GM13976 (cell line): ENCODE measurements at regions not wholly inside any gene's neighbourhood (a gene's known extent, or its start where the extent isn't known, plus 50 kb on each side); places are given as distances from the start of the nearest gene placed in this dataset.

Source experiments
- DNase-seq: peaks from one replicate; pipeline ENCODE4 v3.0.0; 2012; ENCODE audit warnings: low spot score
- CTCF ChIP-seq: IDR thresholded peaks from 2 replicates; pipeline ENCODE4 v1.5.1; 2012; ENCODE audit warnings: borderline replicate concordance, mild to moderate bottlenecking; ENCODE audit not compliant: insufficient read depth; ENCODE audit errors: extremely low read depth, missing control alignments, control extremely low read depth
- in situ Hi-C: fragments of 300-500 bp; cut with MboI; formaldehyde crosslinking; loops from one replicate; pipeline ENCODE4 v1.12.0; 2022; ENCODE audit warnings: low sequenced_read_pairs, mixed read lengths, inconsistent platforms; ENCODE audit not compliant: unreplicated experiment

GRCh38 chr5:167929841-167930240 is 361.6 kb upstream of the WWC1 start:
- in situ Hi-C loops, result no loop called here
- TF ChIP-seq CTCF, result no peak

GRCh38 chr5:167934551-167934971 is 356.9 kb upstream of the WWC1 start:
- in situ Hi-C loops, result no loop called here
- TF ChIP-seq CTCF, result no peak
- no peak for DNase-seq

More at GRCh38 chr5:167929841-167930240, 361.6 kb upstream of the WWC1 start:
- DNase-seq, result no peak

- DNase-seq, result no peak
- TF ChIP-seq CTCF, result no peak
- in situ Hi-C loops, result no loop called here
Measured at GRCh38 chr5:167936022-167936421, 355.4 kb upstream of the WWC1 start.

- no peak for TF ChIP-seq CTCF
- no peak for DNase-seq
- in situ Hi-C loops, result no loop called here
Measured at GRCh38 chr5:167936944-167937634, 354.4 kb upstream of the WWC1 start.

GRCh38 chr5:167937635-167937998 is 353.8 kb upstream of the WWC1 start:
- TF ChIP-seq CTCF, result no peak
- in situ Hi-C loops, result no loop called here

GRCh38 chr5:167939686-167940085 is 351.8 kb upstream of the WWC1 start:
- DNase-seq, result no peak
- in situ Hi-C loops, result no loop called here
- TF ChIP-seq CTCF, result no peak

More at GRCh38 chr5:167937635-167937998, 353.8 kb upstream of the WWC1 start:
- no peak for DNase-seq
